ENCODE measurements at regions not wholly inside any gene's neighbourhood (a gene's known extent, or its start where the extent isn't known, plus 50 kb on each side); places are given as distances from the start of the nearest gene placed in this dataset.

GRCh38 chr4:102440498-102440897 is 60.7 kb upstream of the NFKB1 start:
- H3K27ac ChIP-seq = no peak overlapping the region

GRCh38 chr4:102441978-102442911 is 58.9 kb upstream of the NFKB1 start:
- Histone ChIP-seq H3K27ac (no peak overlapping the region), H3K36me3 (no peaks in the 10 kb centered on the region), H3K4me3 (no peak overlapping the region), H3K9me3 (no peaks in the 10 kb centered on the region), H3K27me3 (ENCODE audit: low read depth) (no peaks in the 10 kb centered on the region), H3K4me1 (peaks cover 20% of the 10 kb centered on the region)
- DNase-seq (no peak), ATAC-seq (peak; percentile 52 to 58)
- no peak for TF ChIP-seq CTCF (IDR thresholded peaks at IDR 0.05)
- intact Hi-C loops (cut with DNase I) = no loop called here

More at GRCh38 chr4:102440498-102440897, 60.7 kb upstream of the NFKB1 start:
- ATAC-seq = no peak
- Histone ChIP-seq H3K4me3 (no peak overlapping the region), H3K36me3 (no peaks in the 10 kb centered on the region), H3K4me1 (peaks cover 20% of the 10 kb centered on the region), H3K9me3 (no peaks in the 10 kb centered on the region), H3K27me3 (ENCODE audit: low read depth) (no peaks in the 10 kb centered on the region)
- no peak for TF ChIP-seq CTCF (IDR thresholded peaks at IDR 0.05)
- intact Hi-C loops (cut with DNase I) = no loop called here
- no peak for DNase-seq

- intact Hi-C loops (cut with DNase I) = no loop called here
- TF ChIP-seq CTCF (IDR thresholded peaks at IDR 0.05) = no peak
- Histone ChIP-seq H3K4me3 (no peak overlapping the region), H3K36me3 (no peaks in the 10 kb centered on the region), H3K4me1 (peaks cover 9% of the 10 kb centered on the region), H3K27me3 (ENCODE audit: low read depth) (no peaks in the 10 kb centered on the region), H3K27ac (no peak overlapping the region), H3K9me3 (no peaks in the 10 kb centered on the region)
- ATAC-seq = no peak
- no peak for DNase-seq
Observed at GRCh38 chr4:102444752-102445151, 56.4 kb upstream of the NFKB1 start.

GRCh38 chr4:102445213-102445612 is 55.9 kb upstream of the NFKB1 start:
- intact Hi-C loops (cut with DNase I) = no loop called here
- Histone ChIP-seq H3K4me1 (peaks cover 4% of the 10 kb centered on the region), H3K36me3 (no peaks in the 10 kb centered on the region), H3K27ac (no peak overlapping the region), H3K9me3 (no peaks in the 10 kb centered on the region), H3K4me3 (no peak overlapping the region), H3K27me3 (ENCODE audit: low read depth) (no peaks in the 10 kb centered on the region)
- DNase-seq (no peak), ATAC-seq (no peak)
- no peak for TF ChIP-seq CTCF (IDR thresholded peaks at IDR 0.05)

- Histone ChIP-seq H3K27me3 (ENCODE audit: low read depth) (no peaks in the 10 kb centered on the region), H3K4me1 (no peaks in the 10 kb centered on the region), H3K27ac (no peak overlapping the region), H3K36me3 (no peaks in the 10 kb centered on the region), H3K4me3 (no peak overlapping the region), H3K9me3 (no peaks in the 10 kb centered on the region)
- TF ChIP-seq CTCF (IDR thresholded peaks at IDR 0.05) = no peak
- DNase-seq (no peak), ATAC-seq (no peak)
- intact Hi-C loops (cut with DNase I) = no loop called here
Observed at GRCh38 chr4:102447413-102447812, 53.7 kb upstream of the NFKB1 start.
